ENCODE measurements at regions not wholly inside any gene's neighbourhood (a gene's known extent, or its start where the extent isn't known, plus 50 kb on each side); places are given as distances from the start of the nearest gene placed in this dataset.

DNA sequence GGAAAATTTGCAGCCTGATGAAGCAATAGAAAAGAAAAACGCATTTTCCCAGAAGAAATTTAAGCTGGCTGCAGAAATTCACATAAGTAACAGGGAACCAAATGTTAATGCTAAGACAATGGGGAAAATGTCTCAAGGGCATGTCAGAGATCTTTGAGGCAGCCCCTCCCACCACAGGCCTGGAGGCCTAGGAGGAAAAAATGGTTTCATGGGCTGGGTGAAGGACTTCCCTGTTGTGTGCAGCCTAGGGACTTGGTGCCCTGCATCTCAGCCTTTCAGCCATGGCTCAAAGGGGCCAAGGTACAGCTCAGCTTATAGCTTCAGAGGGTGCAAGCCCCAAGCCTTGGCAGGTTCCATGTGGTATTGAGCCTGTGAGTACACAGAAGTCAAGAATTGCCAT, 476.1 kb upstream of the DPP6 start:
- no peak for TF ChIP-seq POLR2A (IDR thresholded peaks at IDR 0.05; ENCODE audit: low read depth, low read length)
- TF ChIP-seq POLR2AphosphoS5 (IDR thresholded peaks at IDR 0.05; ENCODE audit: low read depth, low read length) = no peak
